Mammary epithelial cell (primary cell): ENCODE measurements at regions not wholly inside any gene's neighbourhood (a gene's known extent, or its start where the extent isn't known, plus 50 kb on each side); places are given as distances from the start of the nearest gene placed in this dataset.

Source experiments
- CTCF ChIP-seq, 2 donors: IDR thresholded peaks in 1 of 2; conservative IDR thresholded peaks in 1 of 2; 2 replicates each; pipeline ENCODE4 v1.5.1; 2011 to 2012; ENCODE audit warnings: inconsistent platforms in 2 of 2, low read length in 2 of 2, mild to moderate bottlenecking in 2 of 2, control low read depth in 1 of 2, low read depth in 1 of 2; ENCODE audit not compliant: insufficient read depth in 1 of 2; ENCODE audit errors: extremely low read depth in 1 of 2
- EZH2 ChIP-seq: IDR thresholded peaks from 2 replicates; pipeline ENCODE4 v1.6.1; 2012; ENCODE audit warnings: low read length, inconsistent platforms, borderline replicate concordance

- TF ChIP-seq CTCF (conservative IDR thresholded peaks at IDR 0.05 in 1 of 2, IDR thresholded peaks at IDR 0.05 in 1 of 2; ENCODE audit: extremely low read depth in 1 of 2, insufficient read depth in 1 of 2, low read depth in 1 of 2, low read length in 2 of 2) (no peak), EZH2 (no peak)
Measured at GRCh38 chr3:168398371-168399025, 302.8 kb upstream of the GOLIM4 start.
